Upper lobe of left lung (tissue), 4 donors: ENCODE measurements at regions not wholly inside any gene's neighbourhood (a gene's known extent, or its start where the extent isn't known, plus 50 kb on each side); places are given as distances from the start of the nearest gene placed in this dataset.

Source experiments
- POLR2A ChIP-seq, 4 donors: fragments of 450-650 bp; IDR thresholded peaks; one replicate each; pipeline ENCODE4 v1.5.1; 2016 to 2017; ENCODE audit warnings: antibody characterized with exemption in 4 of 4, mild to moderate bottlenecking in 2 of 4
- POLR2AphosphoS5 ChIP-seq, 2 donors: sonication (generic); formaldehyde crosslinking; IDR thresholded peaks; one replicate each; pipeline ENCODE4 v1.5.1; 2017; ENCODE audit warnings: antibody characterized with exemption in 2 of 2
- TF ChIP-seq, protein P1 (sequence below), 6 experiments: fragments of 450-650 bp in 4 of 6; fragments of 200-600 bp in 2 of 6; sonication (generic) in 2 of 6; IDR thresholded peaks; one replicate each; pipeline ENCODE4 v1.5.1; 2016 to 2019; ENCODE audit warnings: antibody characterized with exemption in 6 of 6

DNA sequence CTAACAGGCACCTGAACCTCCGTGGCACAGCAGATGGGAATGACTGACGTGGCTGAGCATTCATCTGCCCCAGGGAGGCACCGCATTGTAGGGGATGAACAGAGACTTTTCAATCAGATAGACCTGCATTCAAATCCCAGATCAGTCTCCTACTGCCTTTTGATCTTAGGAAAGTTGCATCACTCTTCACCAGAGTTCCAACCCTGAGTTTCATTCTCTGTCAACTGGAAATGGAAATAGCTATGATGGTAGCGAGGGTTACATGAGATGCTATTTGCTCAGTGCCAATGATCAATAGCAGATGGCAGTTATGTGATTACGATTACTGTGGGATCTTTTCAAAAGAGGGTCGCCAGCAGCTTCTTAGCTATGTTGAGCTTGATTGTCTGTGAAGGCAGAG lies 189.3 kb upstream of the RFC3 start:
- TF ChIP-seq, protein P1, sequence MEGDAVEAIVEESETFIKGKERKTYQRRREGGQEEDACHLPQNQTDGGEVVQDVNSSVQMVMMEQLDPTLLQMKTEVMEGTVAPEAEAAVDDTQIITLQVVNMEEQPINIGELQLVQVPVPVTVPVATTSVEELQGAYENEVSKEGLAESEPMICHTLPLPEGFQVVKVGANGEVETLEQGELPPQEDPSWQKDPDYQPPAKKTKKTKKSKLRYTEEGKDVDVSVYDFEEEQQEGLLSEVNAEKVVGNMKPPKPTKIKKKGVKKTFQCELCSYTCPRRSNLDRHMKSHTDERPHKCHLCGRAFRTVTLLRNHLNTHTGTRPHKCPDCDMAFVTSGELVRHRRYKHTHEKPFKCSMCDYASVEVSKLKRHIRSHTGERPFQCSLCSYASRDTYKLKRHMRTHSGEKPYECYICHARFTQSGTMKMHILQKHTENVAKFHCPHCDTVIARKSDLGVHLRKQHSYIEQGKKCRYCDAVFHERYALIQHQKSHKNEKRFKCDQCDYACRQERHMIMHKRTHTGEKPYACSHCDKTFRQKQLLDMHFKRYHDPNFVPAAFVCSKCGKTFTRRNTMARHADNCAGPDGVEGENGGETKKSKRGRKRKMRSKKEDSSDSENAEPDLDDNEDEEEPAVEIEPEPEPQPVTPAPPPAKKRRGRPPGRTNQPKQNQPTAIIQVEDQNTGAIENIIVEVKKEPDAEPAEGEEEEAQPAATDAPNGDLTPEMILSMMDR (IDR thresholded peaks at IDR 0.05) = no peak
- TF ChIP-seq POLR2A (IDR thresholded peaks at IDR 0.05) (no peak), POLR2AphosphoS5 (IDR thresholded peaks at IDR 0.05) (no peak)
